GM23338 (cell line): ENCODE measurements at regions not wholly inside any gene's neighbourhood (a gene's known extent, or its start where the extent isn't known, plus 50 kb on each side); places are given as distances from the start of the nearest gene placed in this dataset.

Experiments used
- ATAC-seq: fragments of 200-7000 bp; cut with Tn5 transposase; 3 replicates; pipeline ENCODE4 v1.9.1; 2020
- DNase-seq: peaks from one replicate; pipeline ENCODE4 v3.0.0-alpha.2; 2015; ENCODE audit warnings: low spot score
- H2AFZ ChIP-seq: fragments of 200-600 bp; sonication (generic); 2 replicates; pipeline ENCODE4 v1.8.0; 2016; ENCODE audit warnings: antibody characterized with exemption, mild to moderate bottlenecking, moderate library complexity
- H3F3A ChIP-seq: fragments of 200-600 bp; sonication (generic); replicated peaks from 2 replicates; pipeline ENCODE4 v1.8.0; 2017; ENCODE audit warnings: antibody characterized with exemption, mixed run types, low read depth
- H3K27ac ChIP-seq: fragments of 200-600 bp; sonication (generic); 2 replicates; pipeline ENCODE4 v1.6.1; 2016; ENCODE audit warnings: low read depth
- H3K27me3 ChIP-seq: fragments of 200-600 bp; sonication (generic); 2 replicates; pipeline ENCODE4 v1.8.0; 2016; ENCODE audit warnings: mild to moderate bottlenecking, mixed run types, moderate library complexity; ENCODE audit not compliant: insufficient read depth
- H3K36me3 ChIP-seq: fragments of 200-600 bp; sonication (generic); 2 replicates; pipeline ENCODE4 v1.8.0; 2016; ENCODE audit warnings: mild to moderate bottlenecking; ENCODE audit not compliant: insufficient read depth
- H3K4me1 ChIP-seq: fragments of 200-600 bp; sonication (generic); 2 replicates; pipeline ENCODE4 v1.8.0; 2016; ENCODE audit warnings: mild to moderate bottlenecking, moderate library complexity; ENCODE audit not compliant: insufficient read depth
- H3K4me2 ChIP-seq: fragments of 200-600 bp; sonication (generic); 2 replicates; pipeline ENCODE4 v1.7.1; 2017; ENCODE audit warnings: mixed run types
- H3K4me3 ChIP-seq: fragments of 200-600 bp; sonication (generic); 2 replicates; pipeline ENCODE4 v1.6.1; 2016; ENCODE audit warnings: mixed run types
- H3K79me2 ChIP-seq: fragments of 200-600 bp; sonication (generic); replicated peaks from 2 replicates; pipeline ENCODE4 v1.8.0; 2017; ENCODE audit warnings: mild to moderate bottlenecking; ENCODE audit not compliant: insufficient read depth
- H3K9me2 ChIP-seq: fragments of 200-600 bp; sonication (generic); 2 replicates; pipeline ENCODE4 v1.8.0; 2017; ENCODE audit not compliant: insufficient read depth
- H4K20me1 ChIP-seq: fragments of 200-600 bp; sonication (generic); replicated peaks from 2 replicates; pipeline ENCODE4 v1.8.0; 2017; ENCODE audit warnings: mild to moderate bottlenecking; ENCODE audit not compliant: insufficient read depth
- H3K27ac Mint-ChIP-seq: 2 replicates; pipeline ENCODE4 v1.8.0; 2020; ENCODE audit warnings: inconsistent platforms, mild to moderate bottlenecking, moderate library complexity, mixed read lengths
- H3K27me3 Mint-ChIP-seq: 3 replicates; pipeline ENCODE4 v1.8.0; 2022; ENCODE audit warnings: low read depth, mild to moderate bottlenecking, moderate library complexity, mixed read lengths, inconsistent platforms; ENCODE audit not compliant: insufficient read depth, poor library complexity
- H3K36me3 Mint-ChIP-seq: 3 replicates; pipeline ENCODE4 v1.8.0; 2021; ENCODE audit warnings: low read depth, mild to moderate bottlenecking, inconsistent platforms, moderate library complexity, mixed read lengths
- H3K4me1 Mint-ChIP-seq: 3 replicates; pipeline ENCODE4 v1.8.0; 2020; ENCODE audit warnings: mild to moderate bottlenecking, inconsistent platforms, mixed read lengths
- H3K4me3 Mint-ChIP-seq: 3 replicates; pipeline ENCODE4 v1.8.0; 2021; ENCODE audit warnings: moderate library complexity, mild to moderate bottlenecking, inconsistent platforms, mixed read lengths
- H3K9me3 Mint-ChIP-seq: 3 replicates; pipeline ENCODE4 v1.8.0; 2020; ENCODE audit warnings: moderate library complexity, mild to moderate bottlenecking, inconsistent platforms, mixed read lengths
- CREB1 ChIP-seq: fragments of 250-450 bp; sonication (Bioruptor Pico); IDR thresholded peaks from 2 replicates; pipeline ENCODE4 v1.5.0; 2020; ENCODE audit warnings: low read depth, mild to moderate bottlenecking, moderate library complexity
- CTCF ChIP-seq, 2 experiments: fragments of 200-600 bp in 1 of 2; sonication (generic) in 1 of 2; conservative IDR thresholded peaks; 2 replicates each; pipeline versions ENCODE4 v1.5.1 to v1.6.1; 2016 to 2017; ENCODE audit warnings: antibody characterized with exemption in 2 of 2, low read depth in 2 of 2, mild to moderate bottlenecking in 2 of 2, moderate library complexity in 1 of 2
- ETS1 ChIP-seq: IDR thresholded peaks from 2 replicates; pipeline ENCODE4 v1.6.1; 2016; ENCODE audit warnings: antibody characterized with exemption
- EZH2phosphoT487 ChIP-seq: fragments of 200-600 bp; sonication (generic); IDR thresholded peaks from one replicate; pipeline ENCODE4 v1.8.1; 2018; ENCODE audit warnings: antibody characterized with exemption; ENCODE audit not compliant: unreplicated experiment
- NANOG ChIP-seq: IDR thresholded peaks from 2 replicates; pipeline ENCODE4 v1.6.1; 2016; ENCODE audit warnings: antibody characterized with exemption, borderline replicate concordance
- STAT1 ChIP-seq: IDR thresholded peaks from one replicate; pipeline ENCODE4 v1.6.1; 2016; ENCODE audit warnings: antibody characterized with exemption; ENCODE audit not compliant: unreplicated experiment
- ZNF462 ChIP-seq: fragments of 250-450 bp; sonication (Bioruptor Pico); IDR thresholded peaks from 2 replicates; pipeline ENCODE4 v1.5.0; 2020; ENCODE audit warnings: mild to moderate bottlenecking, moderate library complexity

- no peak for TF ChIP-seq ZNF462 (CRISPR knock-in tag)
- no peak for TF ChIP-seq CREB1 (CRISPR knock-in tag)
- no peak for TF ChIP-seq NANOG
These were observed 1190.0 kb upstream of the ALCAM start (continued) for GRCh38 chr3:104176706-104177105.

- no peak for ATAC-seq
- H3K36me3 ChIP-seq = no peaks in the 10 kb centered on the region
- H3K79me2 ChIP-seq = no peaks in the 10 kb centered on the region
- TF ChIP-seq ZNF462 (CRISPR knock-in tag) (no peak), NANOG (no peak), ETS1 (no peak), CTCF (conservative IDR thresholded peaks at IDR 0.05; ENCODE audit: low read depth in 2 of 2) (no peak), EZH2phosphoT487 (no peak), STAT1 (no peak)
These were observed 1188.0 kb upstream of the ALCAM start for GRCh38 chr3:104178680-104179079.

More at GRCh38 chr3:104178680-104179079, 1188.0 kb upstream of the ALCAM start:
- peaks cover 12% of the 10 kb centered on the region for H3K4me1 ChIP-seq
- DNase-seq = no peak
- H3K9me3 Mint-ChIP-seq = no peaks in the 10 kb centered on the region
- H3K27me3 Mint-ChIP-seq = no peaks in the 10 kb centered on the region
- H3K36me3 Mint-ChIP-seq = no peaks in the 10 kb centered on the region
- no peak overlapping the region for H3K27ac ChIP-seq
- H2AFZ ChIP-seq = no peak overlapping the region
- no peaks in the 10 kb centered on the region for H3F3A ChIP-seq
- peaks cover 12% of the 10 kb centered on the region; the same call in 2 of the 3 replicates for H3K4me1 Mint-ChIP-seq
- no peak overlapping the region for H3K27ac Mint-ChIP-seq
- H3K27me3 ChIP-seq = no peaks in the 10 kb centered on the region
- no peaks in the 10 kb centered on the region for H3K9me2 ChIP-seq
- H3K4me3 ChIP-seq = no peak overlapping the region
- no peak overlapping the region for H3K4me3 Mint-ChIP-seq
- no peaks in the 10 kb centered on the region for H4K20me1 ChIP-seq
- H3K4me2 ChIP-seq = no peak overlapping the region
